Naive thymus-derived CD4-positive, alpha-beta T cell (primary cell): ENCODE measurements at regions not wholly inside any gene's neighbourhood (a gene's known extent, or its start where the extent isn't known, plus 50 kb on each side); places are given as distances from the start of the nearest gene placed in this dataset.
A peak's percentile ranks its signal among the peaks of the same experiment; 100 is the strongest.
"Not testable (repeated sequence)": the region's sequence is repeated elsewhere in the genome, so short reads cannot be mapped to it uniquely, and the experiment has no call there.

Experiments used
- ATAC-seq: fragments of 150-1000 bp; cut with Tn5 transposase; 2 replicates; pipeline ENCODE4 v1.10.0; 2021; ENCODE audit warnings: mild to moderate bottlenecking, moderate library complexity
- CTCF ChIA-PET: fragments of 350-600 bp; sonication (Branson Sonifier 250); formaldehyde crosslinking; loops from one replicate; lab custom pipeline; 2021; ENCODE audit warnings: antibody characterized with exemption; lab: Charles Lee
- POLR2A ChIA-PET: fragments of 350-600 bp; sonication (Branson Sonifier 250); formaldehyde crosslinking; loops from one replicate; lab custom pipeline; 2021; ENCODE audit warnings: antibody characterized with exemption, inconsistent platforms; lab: Charles Lee
- DNase-seq, 9 donors: peaks; one replicate each; pipeline versions ENCODE4 v3.0.0 to v3.0.0-alpha.2; 2020 to 2022; ENCODE audit warnings: mixed read lengths in 1 of 9
- H3K27ac ChIP-seq: one replicate; pipeline ENCODE4 v1.7.0; 2013; ENCODE audit warnings: mild to moderate bottlenecking, low read depth, low read length, moderate library complexity
- H3K27me3 ChIP-seq, 2 donors: one replicate each; pipeline ENCODE4 v1.7.0; 2013; ENCODE audit warnings: low read length in 2 of 2, mild to moderate bottlenecking in 2 of 2, moderate library complexity in 2 of 2; ENCODE audit not compliant: control insufficient read depth in 2 of 2, insufficient read depth in 2 of 2
- H3K36me3 ChIP-seq, 3 experiments: 1 replicate in 2 of 3; 2 replicates in 1 of 3; pipeline ENCODE4 v1.7.0; 2013; ENCODE audit warnings: low read length in 3 of 3, mild to moderate bottlenecking in 3 of 3, moderate library complexity in 1 of 3; ENCODE audit not compliant: insufficient read depth in 3 of 3, control insufficient read depth in 2 of 3
- H3K4me1 ChIP-seq, 2 donors: one replicate each; pipeline ENCODE4 v1.7.0; 2013; ENCODE audit warnings: low read length in 2 of 2, mild to moderate bottlenecking in 2 of 2, moderate library complexity in 1 of 2; ENCODE audit not compliant: control insufficient read depth in 2 of 2, insufficient read depth in 2 of 2
- H3K4me3 ChIP-seq: 2 replicates; pipeline ENCODE4 v1.7.0; 2013; ENCODE audit warnings: mild to moderate bottlenecking, low read length
- H3K9me3 ChIP-seq, 3 experiments: 1 replicate in 2 of 3; 2 replicates in 1 of 3; pipeline ENCODE4 v1.7.0; 2013; ENCODE audit warnings: low read length in 3 of 3; ENCODE audit not compliant: control insufficient read depth in 2 of 3
- H3K27ac Mint-ChIP-seq, 9 donors: one replicate each; pipeline ENCODE4 v1.8.0; 2020 to 2022; ENCODE audit warnings: mixed read lengths in 9 of 9, mild to moderate bottlenecking in 8 of 9, moderate library complexity in 5 of 9, inconsistent platforms in 2 of 9
- H3K27me3 Mint-ChIP-seq, 5 donors: one replicate each; pipeline ENCODE4 v1.8.0; 2021 to 2022; ENCODE audit warnings: mixed read lengths in 5 of 5, mild to moderate bottlenecking in 1 of 5
- H3K36me3 Mint-ChIP-seq, 5 donors: one replicate each; pipeline ENCODE4 v1.8.0; 2020 to 2022; ENCODE audit warnings: mixed read lengths in 5 of 5, mild to moderate bottlenecking in 3 of 5, inconsistent platforms in 1 of 5
- H3K4me1 Mint-ChIP-seq, 7 donors: one replicate each; pipeline ENCODE4 v1.8.0; 2020 to 2022; ENCODE audit warnings: mixed read lengths in 7 of 7, mild to moderate bottlenecking in 3 of 7, inconsistent platforms in 1 of 7
- H3K4me3 Mint-ChIP-seq, 10 donors: one replicate each; pipeline ENCODE4 v1.8.0; 2020 to 2022; ENCODE audit warnings: mild to moderate bottlenecking in 10 of 10, mixed read lengths in 10 of 10, moderate library complexity in 6 of 10, inconsistent platforms in 2 of 10
- H3K9me3 Mint-ChIP-seq, 11 donors: one replicate each; pipeline ENCODE4 v1.8.0; 2020 to 2022; ENCODE audit warnings: mixed read lengths in 11 of 11, mild to moderate bottlenecking in 4 of 11, inconsistent platforms in 1 of 11, moderate library complexity in 1 of 11
- intact Hi-C, 2 donors: fragments of 100-400 bp; cut with micrococcal nuclease; formaldehyde crosslinking; loops; one replicate each; pipeline ENCODE4 v1.15.1; 2023

DNA sequence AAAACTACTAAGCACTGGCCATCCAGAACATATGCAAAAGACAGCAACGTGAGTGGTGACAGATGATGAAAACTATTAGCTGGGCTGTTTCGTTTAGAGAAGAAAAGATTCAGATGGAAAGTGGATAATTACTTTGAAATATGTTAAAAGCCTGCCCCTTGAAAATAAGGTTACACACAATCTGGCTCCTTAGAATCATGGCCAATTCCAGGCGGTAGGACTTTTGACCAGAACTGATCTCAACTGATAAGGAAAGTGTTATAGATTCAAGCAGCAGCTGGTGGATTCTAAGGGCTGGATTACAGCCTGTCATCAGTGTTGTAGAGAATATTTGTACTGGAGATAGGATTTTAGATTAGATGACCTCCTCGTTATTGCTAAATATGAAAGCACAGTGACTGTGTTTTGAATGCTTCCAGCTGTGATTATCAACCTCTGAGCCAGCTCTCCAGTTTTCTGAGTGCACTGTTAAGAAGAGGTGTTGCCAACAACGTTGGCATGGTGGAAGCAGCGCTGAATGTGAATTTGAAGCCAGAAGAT lies 75.1 kb downstream of the KBTBD2 start:
- not testable (repeated sequence) for H3K4me3 ChIP-seq, H3K9me3 ChIP-seq
- CTCF ChIA-PET = interaction anchor here (0.6 kb wide), 1 partner anchor 23 kb away, joined by 4 read pairs; no protein-coding TSS in a partner anchor

DNA sequence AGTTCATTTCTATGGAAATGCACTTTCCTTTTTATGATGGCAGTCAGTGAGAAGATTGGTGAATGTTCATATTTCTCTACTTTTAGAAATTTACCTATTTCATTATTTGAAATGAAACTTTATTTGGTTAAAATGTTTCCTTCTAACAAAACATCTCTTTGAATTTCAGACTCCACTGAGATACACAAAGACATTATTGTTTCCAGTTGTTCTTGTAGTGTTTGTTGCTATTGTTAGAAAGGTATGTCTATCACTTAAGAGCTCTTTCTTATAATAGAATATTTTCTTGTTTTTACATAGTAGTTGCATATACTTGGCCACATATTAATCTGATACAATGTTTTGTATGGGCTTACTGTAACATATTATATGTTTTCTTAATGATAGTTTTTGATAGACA lies 76.8 kb downstream of the KBTBD2 start:
- POLR2A ChIA-PET, CTCF ChIA-PET, H3K36me3 ChIP-seq, H3K4me3 ChIP-seq, H3K4me1 Mint-ChIP-seq, H3K9me3 ChIP-seq, H3K4me1 ChIP-seq, intact Hi-C loops, H3K27me3 ChIP-seq, H3K36me3 Mint-ChIP-seq, ATAC-seq, H3K9me3 Mint-ChIP-seq, H3K27ac Mint-ChIP-seq, H3K4me3 Mint-ChIP-seq, H3K27ac ChIP-seq, DNase-seq: not testable (repeated sequence)
- H3K27me3 Mint-ChIP-seq = peaks cover 0 to 26% (median 0%) of the 10 kb centered on the region in 5 donors

More for the DNA sequence above, 75.1 kb downstream of the KBTBD2 start:
- POLR2A ChIA-PET, H3K27ac ChIP-seq, H3K4me1 Mint-ChIP-seq, H3K4me1 ChIP-seq, DNase-seq, H3K27ac Mint-ChIP-seq, H3K36me3 Mint-ChIP-seq, H3K36me3 ChIP-seq, H3K9me3 Mint-ChIP-seq, ATAC-seq, H3K27me3 ChIP-seq, intact Hi-C loops, H3K4me3 Mint-ChIP-seq: not testable (repeated sequence)
- peaks cover 0 to 28% (median 3%) of the 10 kb centered on the region in 5 donors for H3K27me3 Mint-ChIP-seq

- DNase-seq (no peak), ATAC-seq (no peak)
- Histone ChIP-seq H3K36me3 (no peaks in the 10 kb centered on the region), H3K4me1 (no peaks in the 10 kb centered on the region), H3K27me3 (no peaks in the 10 kb centered on the region), H3K4me3 (no peak overlapping the region), H3K9me3 (no peaks in the 10 kb centered on the region), H3K27ac (no peak overlapping the region)
- peaks cover 0 to 13% (median 0%) of the 10 kb centered on the region in 5 donors for H3K27me3 Mint-ChIP-seq
- peaks cover 0 to 2% (median 0%) of the 10 kb centered on the region in 11 donors for H3K9me3 Mint-ChIP-seq
- no peaks in the 10 kb centered on the region for H3K4me1 Mint-ChIP-seq
- ChIA-PET POLR2A (no interaction called here), CTCF (no interaction called here)
- no peak overlapping the region for H3K27ac Mint-ChIP-seq
- intact Hi-C loops = no loop called here
- H3K36me3 Mint-ChIP-seq = peaks cover 0 to 3% (median 0%) of the 10 kb centered on the region in 5 donors
- H3K4me3 Mint-ChIP-seq = peak overlapping the region in 1 of 10 donors; percentile 58
Observed at GRCh38 chr7:32809871-32810270, 81.7 kb downstream of the KBTBD2 start.

GRCh38 chr7:32809347-32809746 lies 82.2 kb downstream of the KBTBD2 start:
- Histone ChIP-seq H3K4me1 (no peaks in the 10 kb centered on the region), H3K9me3 (no peaks in the 10 kb centered on the region), H3K27me3 (no peaks in the 10 kb centered on the region), H3K27ac (no peak overlapping the region), H3K4me3 (no peak overlapping the region), H3K36me3 (no peaks in the 10 kb centered on the region)
- ChIA-PET CTCF (no interaction called here), POLR2A (no interaction called here)
- Mint-ChIP-seq H3K4me3 (no peak overlapping the region), H3K36me3 (peaks cover 0 to 3% (median 0%) of the 10 kb centered on the region in 5 donors), H3K27ac (no peak overlapping the region), H3K9me3 (peaks cover 0 to 2% (median 0%) of the 10 kb centered on the region in 11 donors), H3K27me3 (peaks cover 0 to 10% (median 0%) of the 10 kb centered on the region in 5 donors), H3K4me1 (no peaks in the 10 kb centered on the region)
- intact Hi-C loops = no loop called here
- DNase-seq (no peak), ATAC-seq (no peak)

- POLR2A ChIA-PET = no interaction called here
- no peak for DNase-seq
- Histone ChIP-seq H3K4me1 (no peaks in the 10 kb centered on the region), H3K9me3 (peaks cover 0 to 8% (median 0%) of the 10 kb centered on the region in 3 experiments), H3K4me3 (no peak overlapping the region), H3K27ac (no peak overlapping the region), H3K36me3 (no peaks in the 10 kb centered on the region), H3K27me3 (no peaks in the 10 kb centered on the region)
- H3K9me3 Mint-ChIP-seq = peaks cover 0 to 26% (median 10%) of the 10 kb centered on the region in 11 donors
- intact Hi-C loops = no loop called here
- peaks cover 0 to 3% (median 0%) of the 10 kb centered on the region in 7 donors for H3K4me1 Mint-ChIP-seq
- H3K4me3 Mint-ChIP-seq = no peak overlapping the region
- CTCF ChIA-PET = interaction anchor here (0.6 kb wide), 1 partner anchor 181 kb away, joined by 3 read pairs; no protein-coding TSS in a partner anchor
- H3K27ac Mint-ChIP-seq = no peak overlapping the region
- H3K27me3 Mint-ChIP-seq = peaks cover 0 to 8% (median 3%) of the 10 kb centered on the region in 5 donors
- H3K36me3 Mint-ChIP-seq = peaks cover 0 to 15% (median 11%) of the 10 kb centered on the region in 5 donors
- no peak for ATAC-seq
Observed at GRCh38 chr7:32803406-32804141, 88.0 kb downstream of the KBTBD2 start.

GRCh38 chr7:32802305-32802910 lies 89.2 kb downstream of the KBTBD2 start:
- no peak overlapping the region for H3K4me3 Mint-ChIP-seq
- no peak for ATAC-seq
- peaks cover 0 to 26% (median 10%) of the 10 kb centered on the region in 11 donors for H3K9me3 Mint-ChIP-seq
- H3K27ac Mint-ChIP-seq = no peak overlapping the region
- Histone ChIP-seq H3K27me3 (no peaks in the 10 kb centered on the region), H3K36me3 (no peaks in the 10 kb centered on the region), H3K4me1 (no peaks in the 10 kb centered on the region), H3K4me3 (no peak overlapping the region), H3K27ac (no peak overlapping the region), H3K9me3 (peaks cover 0 to 8% (median 0%) of the 10 kb centered on the region in 3 experiments)
- intact Hi-C loops = no loop called here
- ChIA-PET POLR2A (no interaction called here), CTCF (interaction anchor here (0.6 to 1.6 kb wide), 2 partner anchors 140 to 1091 kb away, joined by 3 to 4 read pairs; no protein-coding TSS in a partner anchor)
- DNase-seq = no peak
- H3K4me1 Mint-ChIP-seq = peaks cover 0 to 3% (median 0%) of the 10 kb centered on the region in 7 donors
- H3K36me3 Mint-ChIP-seq = peaks cover 0 to 15% (median 11%) of the 10 kb centered on the region in 5 donors
- peaks cover 0 to 9% (median 4%) of the 10 kb centered on the region in 5 donors for H3K27me3 Mint-ChIP-seq
